Tibial artery (tissue), 4 donors: ENCODE measurements at regions not wholly inside any gene's neighbourhood (a gene's known extent, or its start where the extent isn't known, plus 50 kb on each side); places are given as distances from the start of the nearest gene placed in this dataset.

ENCODE experiments used
- DNase-seq, 2 donors: peaks; one replicate each; pipeline ENCODE4 v3.0.0-alpha.2; 2019
- H3K27ac ChIP-seq, 2 donors: fragments of 200-600 bp; sonication (generic) in 1 of 2; 1 replicate in 1 of 2; 2 replicates in 1 of 2; pipeline ENCODE4 v1.5.1; 2018 to 2019; ENCODE audit warnings: mild to moderate bottlenecking in 1 of 2
- H3K27me3 ChIP-seq, 2 donors: fragments of 200-600 bp; sonication (generic) in 1 of 2; one replicate each; pipeline versions ENCODE4 v1.5.1 to v1.6.0; 2016 to 2019
- H3K36me3 ChIP-seq, 3 donors: fragments of 200-600 bp; sonication (generic) in 2 of 3; one replicate each; pipeline ENCODE4 v1.5.1; 2016 to 2019; ENCODE audit warnings: mild to moderate bottlenecking in 2 of 3
- H3K4me1 ChIP-seq, 4 donors: fragments of 200-600 bp; sonication (generic) in 2 of 4; 1 replicate in 3 of 4; 2 replicates in 1 of 4; pipeline ENCODE4 v1.5.1; 2016 to 2019
- H3K4me3 ChIP-seq, 2 donors: fragments of 200-600 bp; sonication (generic) in 1 of 2; 1 replicate in 1 of 2; 2 replicates in 1 of 2; pipeline ENCODE4 v1.5.1; 2018 to 2019; ENCODE audit warnings: mild to moderate bottlenecking in 2 of 2
- H3K9me3 ChIP-seq, 3 donors: fragments of 200-600 bp; sonication (generic) in 1 of 3; one replicate each; pipeline ENCODE4 v1.5.1; 2016 to 2019
- CTCF ChIP-seq, 2 experiments: fragments of 200-600 bp in 1 of 2; fragments of 450-650 bp in 1 of 2; IDR thresholded peaks; one replicate each; pipeline ENCODE4 v1.5.1; 2017 to 2019; ENCODE audit warnings: antibody characterized with exemption in 2 of 2, mild to moderate bottlenecking in 1 of 2, moderate library complexity in 1 of 2
- intact Hi-C: fragments of 100-400 bp; cut with DNase I; formaldehyde crosslinking; loops from one replicate; pipeline ENCODE4 v1.15.0; 2023; ENCODE audit warnings: low total_unique reads

DNA sequence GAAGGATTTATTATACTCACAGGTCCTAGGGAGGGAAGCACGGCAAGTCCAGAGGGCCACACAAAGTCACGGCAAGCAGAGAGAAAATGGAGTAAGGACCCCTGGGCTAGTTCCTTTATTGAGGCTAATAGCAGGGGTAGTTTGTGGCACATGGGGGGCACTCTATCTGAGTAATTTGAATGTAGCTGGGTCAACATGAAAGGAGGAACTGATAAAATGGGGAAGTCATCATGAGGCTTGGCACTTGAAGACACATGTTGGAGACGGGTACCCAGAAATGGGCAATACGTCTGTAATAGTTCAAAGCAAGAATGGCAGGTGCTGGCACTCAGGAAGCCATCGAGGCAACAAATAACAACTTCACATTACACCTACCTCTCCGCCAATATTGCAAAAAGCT is 1136.4 kb downstream of the MRPL39 start:
- TF ChIP-seq CTCF (IDR thresholded peaks at IDR 0.05) = no peak
- intact Hi-C loops = no loop called here
- H3K36me3 ChIP-seq = no peaks in the 10 kb centered on the region
- H3K27ac ChIP-seq = no peak overlapping the region
- no peaks in the 10 kb centered on the region for H3K9me3 ChIP-seq
- H3K4me3 ChIP-seq = no peak overlapping the region
- no peak for DNase-seq
- H3K4me1 ChIP-seq = no peaks in the 10 kb centered on the region
- no peaks in the 10 kb centered on the region for H3K27me3 ChIP-seq

- Histone ChIP-seq H3K4me1 (no peaks in the 10 kb centered on the region), H3K27me3 (no peaks in the 10 kb centered on the region), H3K9me3 (no peaks in the 10 kb centered on the region), H3K27ac (no peak overlapping the region), H3K4me3 (no peak overlapping the region), H3K36me3 (no peaks in the 10 kb centered on the region)
- no peak for DNase-seq
- TF ChIP-seq CTCF (IDR thresholded peaks at IDR 0.05) = no peak
- intact Hi-C loops = no loop called here
Measured at GRCh38 chr21:24456358-24456757, 1150.9 kb downstream of the MRPL39 start.

DNA sequence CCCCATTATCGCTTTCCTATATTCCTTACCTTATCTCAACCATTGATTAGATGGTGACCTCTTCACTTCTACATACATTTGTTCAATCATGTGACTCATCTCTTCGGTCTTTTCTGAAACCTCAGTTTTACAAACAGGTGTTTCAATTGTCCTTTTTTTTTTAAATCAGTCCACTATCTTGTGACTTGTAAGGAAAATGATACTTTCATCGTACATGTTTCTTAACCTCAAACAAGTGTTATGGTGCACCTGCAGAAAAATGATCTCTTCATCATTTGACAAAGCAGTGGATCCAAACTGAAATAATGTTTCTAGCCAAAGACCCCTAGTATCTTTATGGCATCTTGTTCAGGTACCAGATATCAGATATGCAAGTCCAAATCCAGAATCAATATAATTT is 1157.2 kb downstream of the MRPL39 start:
- H3K4me1 ChIP-seq = no peaks in the 10 kb centered on the region
- H3K4me3 ChIP-seq = no peak overlapping the region
- no peaks in the 10 kb centered on the region for H3K36me3 ChIP-seq
- H3K9me3 ChIP-seq = no peaks in the 10 kb centered on the region
- no peak for DNase-seq
- TF ChIP-seq CTCF (IDR thresholded peaks at IDR 0.05) = no peak
- no peaks in the 10 kb centered on the region for H3K27me3 ChIP-seq
- intact Hi-C loops = no loop called here
- H3K27ac ChIP-seq = no peak overlapping the region

- DNase-seq = no peak
- no peak overlapping the region for H3K27ac ChIP-seq
- H3K27me3 ChIP-seq = no peaks in the 10 kb centered on the region
- H3K4me1 ChIP-seq = no peaks in the 10 kb centered on the region
- intact Hi-C loops = no loop called here
- H3K4me3 ChIP-seq = no peak overlapping the region
- H3K9me3 ChIP-seq = no peaks in the 10 kb centered on the region
- TF ChIP-seq CTCF (IDR thresholded peaks at IDR 0.05) = no peak
- H3K36me3 ChIP-seq = no peaks in the 10 kb centered on the region
Measured at GRCh38 chr21:24445517-24445916, 1161.8 kb downstream of the MRPL39 start.

DNA sequence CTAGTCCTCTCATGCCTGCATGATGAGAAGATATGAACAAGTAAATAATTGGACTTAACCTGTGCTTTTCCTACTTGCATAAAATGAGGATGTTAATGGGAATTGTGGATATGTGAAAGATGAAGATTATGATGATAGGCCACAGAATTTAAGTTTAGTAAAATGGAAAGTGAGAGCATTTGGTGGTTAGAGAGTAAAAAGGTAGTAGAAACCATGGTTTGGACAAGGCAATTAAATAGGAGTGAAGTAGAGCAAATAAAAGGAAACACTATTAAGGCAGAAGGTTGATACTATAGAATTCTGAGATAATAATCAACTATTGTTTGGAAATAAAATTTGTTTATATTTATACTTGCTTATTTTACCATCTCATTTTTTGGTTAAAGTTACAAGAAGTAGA is 1162.5 kb downstream of the MRPL39 start:
- H3K4me3 ChIP-seq = no peak overlapping the region
- no peak for TF ChIP-seq CTCF (IDR thresholded peaks at IDR 0.05)
- no peak overlapping the region for H3K27ac ChIP-seq
- H3K36me3 ChIP-seq = no peaks in the 10 kb centered on the region
- no peaks in the 10 kb centered on the region for H3K9me3 ChIP-seq
- no peaks in the 10 kb centered on the region for H3K27me3 ChIP-seq
- no peaks in the 10 kb centered on the region for H3K4me1 ChIP-seq
- no peak for DNase-seq
- intact Hi-C loops = no loop called here

DNA sequence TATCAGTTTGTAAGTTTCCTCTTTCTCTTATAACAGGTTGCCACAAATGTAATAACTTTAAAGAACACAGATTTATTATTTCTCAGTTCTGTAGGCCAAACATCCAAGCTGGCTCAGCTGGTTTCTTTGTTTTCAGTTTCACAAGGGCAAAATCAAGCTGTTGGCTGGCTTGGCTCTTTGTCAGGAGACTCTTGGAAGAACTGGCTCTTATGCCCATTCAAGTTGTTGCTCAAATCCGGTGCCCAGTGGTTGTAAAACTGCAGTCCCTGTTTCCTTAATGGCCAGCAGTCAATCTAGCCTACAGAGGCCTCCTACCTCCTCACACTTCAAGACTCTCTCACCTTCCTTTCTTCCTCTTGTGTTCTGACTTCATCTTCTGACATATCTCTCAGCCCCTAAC is 1171.0 kb downstream of the MRPL39 start:
- Histone ChIP-seq H3K9me3 (no peaks in the 10 kb centered on the region), H3K4me3 (no peak overlapping the region)
- intact Hi-C loops = no loop called here

More for the DNA sequence above, 1171.0 kb downstream of the MRPL39 start:
- no peak for DNase-seq
- no peak overlapping the region for H3K27ac ChIP-seq
- TF ChIP-seq CTCF (IDR thresholded peaks at IDR 0.05) = no peak
- no peaks in the 10 kb centered on the region for H3K36me3 ChIP-seq
- H3K4me1 ChIP-seq = no peaks in the 10 kb centered on the region
- H3K27me3 ChIP-seq = no peaks in the 10 kb centered on the region
